ENCODE measurements at regions not wholly inside any gene's neighbourhood (a gene's known extent, or its start where the extent isn't known, plus 50 kb on each side); places are given as distances from the start of the nearest gene placed in this dataset.

DNA sequence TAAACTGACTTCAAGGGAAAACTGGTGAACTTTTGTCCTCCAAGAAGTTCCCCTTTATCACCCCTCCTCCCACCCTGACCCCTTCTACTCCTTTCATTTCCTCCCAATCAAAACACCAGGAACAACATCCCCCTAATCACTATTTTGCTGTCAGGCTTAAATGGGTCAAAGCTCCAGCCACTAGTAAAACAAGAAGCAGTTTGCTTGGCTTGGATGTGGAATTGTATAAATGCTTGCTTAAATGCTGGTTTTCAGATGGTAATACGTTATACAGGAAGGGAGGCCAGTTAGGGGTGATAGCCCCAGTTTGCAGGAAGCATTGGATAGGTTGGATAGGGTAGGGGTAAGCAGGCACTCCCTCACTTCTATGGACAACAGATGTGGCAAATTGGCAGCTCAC, 473.6 kb downstream of the AGTPBP1 start:
- 43 to 53% methylated on average over 1 of the region's 1 CpG for WGBS, 2 donors
- no peak for DNase-seq (ENCODE audit: low spot score in 2 of 2)
- intact Hi-C loops (cut with DNase I; ENCODE audit: low total_unique reads): loop anchor here (10.0 kb wide), 1 partner anchor 863 kb away; no protein-coding TSS in a partner anchor

GRCh38 chr9:85264695-85265094, 477.1 kb downstream of the AGTPBP1 start:
- no peak overlapping the region for H3K4me3 ChIP-seq (ENCODE audit: low read depth, poor library complexity, severe bottlenecking)
- TF ChIP-seq POLR2A (IDR thresholded peaks at IDR 0.05): no peak
- TF ChIP-seq, protein P1, sequence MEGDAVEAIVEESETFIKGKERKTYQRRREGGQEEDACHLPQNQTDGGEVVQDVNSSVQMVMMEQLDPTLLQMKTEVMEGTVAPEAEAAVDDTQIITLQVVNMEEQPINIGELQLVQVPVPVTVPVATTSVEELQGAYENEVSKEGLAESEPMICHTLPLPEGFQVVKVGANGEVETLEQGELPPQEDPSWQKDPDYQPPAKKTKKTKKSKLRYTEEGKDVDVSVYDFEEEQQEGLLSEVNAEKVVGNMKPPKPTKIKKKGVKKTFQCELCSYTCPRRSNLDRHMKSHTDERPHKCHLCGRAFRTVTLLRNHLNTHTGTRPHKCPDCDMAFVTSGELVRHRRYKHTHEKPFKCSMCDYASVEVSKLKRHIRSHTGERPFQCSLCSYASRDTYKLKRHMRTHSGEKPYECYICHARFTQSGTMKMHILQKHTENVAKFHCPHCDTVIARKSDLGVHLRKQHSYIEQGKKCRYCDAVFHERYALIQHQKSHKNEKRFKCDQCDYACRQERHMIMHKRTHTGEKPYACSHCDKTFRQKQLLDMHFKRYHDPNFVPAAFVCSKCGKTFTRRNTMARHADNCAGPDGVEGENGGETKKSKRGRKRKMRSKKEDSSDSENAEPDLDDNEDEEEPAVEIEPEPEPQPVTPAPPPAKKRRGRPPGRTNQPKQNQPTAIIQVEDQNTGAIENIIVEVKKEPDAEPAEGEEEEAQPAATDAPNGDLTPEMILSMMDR (IDR thresholded peaks at IDR 0.05): no peak
- intact Hi-C loops (cut with DNase I; ENCODE audit: low total_unique reads): loop anchor here (10.0 kb wide), 1 partner anchor 860 kb away; no protein-coding TSS in a partner anchor
- no peak for DNase-seq (ENCODE audit: low spot score in 2 of 2)

More for the DNA sequence above, 473.6 kb downstream of the AGTPBP1 start:
- no peak overlapping the region for H3K4me3 ChIP-seq (ENCODE audit: low read depth, poor library complexity, severe bottlenecking)
- TF ChIP-seq, protein P1 (IDR thresholded peaks at IDR 0.05): no peak
- no peak for TF ChIP-seq POLR2A (IDR thresholded peaks at IDR 0.05)

DNA sequence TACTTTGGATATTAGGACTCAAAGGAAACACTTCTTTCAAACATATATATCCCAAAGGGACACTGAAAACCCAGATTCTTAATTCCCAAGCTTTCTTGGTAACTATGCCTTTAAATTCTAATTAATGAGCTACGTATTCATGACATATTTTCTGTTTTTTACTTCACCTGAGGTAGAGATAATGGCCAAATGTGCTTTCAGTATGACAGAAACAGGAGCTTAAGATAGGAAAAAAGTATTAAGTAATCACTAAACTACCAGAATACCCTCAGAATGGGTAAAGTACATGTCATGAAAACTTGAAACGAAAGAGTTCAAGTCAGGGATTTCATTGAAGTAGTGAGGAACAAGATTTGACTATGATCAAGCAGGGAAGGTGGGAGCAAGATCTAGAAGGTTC, 478.5 kb downstream of the AGTPBP1 start:
- intact Hi-C loops (cut with DNase I; ENCODE audit: low total_unique reads): loop anchor here (10.0 kb wide), 1 partner anchor 858 kb away; no protein-coding TSS in a partner anchor
- WGBS, 2 donors: 87 to 94% methylated on average over 2 of the region's 2 CpGs

DNA sequence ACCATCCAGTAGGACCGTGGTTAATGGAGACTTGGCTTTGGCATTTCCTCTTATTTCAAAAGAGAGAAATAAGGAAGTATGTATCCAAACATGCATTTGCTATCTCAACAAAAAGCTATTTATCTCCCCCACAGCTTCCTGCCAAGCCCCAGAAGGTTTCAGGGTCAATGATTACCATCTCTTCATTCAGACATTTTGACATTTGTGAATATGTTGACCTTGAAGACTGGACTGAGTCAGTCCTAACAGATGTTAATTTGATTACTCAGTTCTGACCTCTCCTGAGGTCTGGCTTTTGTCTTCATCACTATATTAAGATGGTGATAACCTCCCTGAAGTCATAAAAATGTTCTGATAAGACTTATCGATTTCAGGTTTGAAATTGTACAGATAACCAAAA, 479.4 kb downstream of the AGTPBP1 start:
- no peak overlapping the region for H3K4me3 ChIP-seq (ENCODE audit: low read depth, poor library complexity, severe bottlenecking)
- no peak for TF ChIP-seq POLR2A (IDR thresholded peaks at IDR 0.05)
- TF ChIP-seq, protein P1 (IDR thresholded peaks at IDR 0.05): no peak
- intact Hi-C loops (cut with DNase I; ENCODE audit: low total_unique reads): loop anchor here (10.0 kb wide), 1 partner anchor 858 kb away; no protein-coding TSS in a partner anchor
- 53 to 57% methylated on average over 2 of the region's 2 CpGs for WGBS, 2 donors
- no peak for DNase-seq (ENCODE audit: low spot score in 2 of 2)

More for the DNA sequence above, 478.5 kb downstream of the AGTPBP1 start:
- H3K4me3 ChIP-seq (ENCODE audit: low read depth, poor library complexity, severe bottlenecking): no peak overlapping the region
- TF ChIP-seq POLR2A (IDR thresholded peaks at IDR 0.05): no peak
- TF ChIP-seq, protein P1 (IDR thresholded peaks at IDR 0.05): no peak
- DNase-seq (ENCODE audit: low spot score in 2 of 2): no peak

GRCh38 chr9:85260275-85260845, 481.4 kb downstream of the AGTPBP1 start:
- intact Hi-C loops (cut with DNase I; ENCODE audit: low total_unique reads): loop anchor here (10.0 kb wide), 1 partner anchor 856 kb away; no protein-coding TSS in a partner anchor
- H3K4me3 ChIP-seq (ENCODE audit: low read depth, poor library complexity, severe bottlenecking): no peak overlapping the region
- no peak for DNase-seq (ENCODE audit: low spot score in 2 of 2)
- 97 to 98% methylated on average over 2 of the region's 2 CpGs for WGBS, 2 donors
- TF ChIP-seq, protein P1 (IDR thresholded peaks at IDR 0.05): no peak
- TF ChIP-seq POLR2A (IDR thresholded peaks at IDR 0.05): no peak
